Activated CD8-positive, alpha-beta memory T cell treated with anti-CD3 and anti-CD28 coated beads for 24 hours (primary cell): ENCODE measurements at regions not wholly inside any gene's neighbourhood (a gene's known extent, or its start where the extent isn't known, plus 50 kb on each side); places are given as distances from the start of the nearest gene placed in this dataset.
A peak's percentile ranks its signal among the peaks of the same experiment; 100 is the strongest.

Source experiments
- DNase-seq: peaks from one replicate; pipeline ENCODE4 v3.0.0-alpha.2; 2020

- no peak for DNase-seq
Measured at GRCh38 chr17:34166352-34166751, 88.7 kb upstream of the CCL2 start.

DNA sequence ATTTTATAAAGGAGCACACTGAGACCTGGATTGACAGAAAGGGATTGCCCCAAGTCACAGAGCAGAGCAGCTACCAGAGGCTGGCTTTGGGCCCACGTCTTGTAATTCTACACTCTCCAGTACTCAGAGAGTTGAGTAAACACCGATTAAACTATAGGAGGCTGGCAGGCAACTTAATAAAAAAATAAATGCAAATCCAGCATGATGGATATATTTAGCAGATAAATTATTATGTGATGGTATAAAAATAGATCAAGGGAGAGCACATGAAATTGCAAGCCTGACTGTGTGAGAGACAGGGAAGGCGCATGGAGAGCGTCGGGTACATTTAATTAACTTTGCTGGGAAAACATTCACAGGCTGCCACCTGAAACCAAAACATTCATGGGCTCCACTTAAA, 87.7 kb upstream of the CCL2 start:
- DNase-seq: no peak

GRCh38 chr17:34168989-34169388, 86.1 kb upstream of the CCL2 start:
- DNase-seq: no peak

DNA sequence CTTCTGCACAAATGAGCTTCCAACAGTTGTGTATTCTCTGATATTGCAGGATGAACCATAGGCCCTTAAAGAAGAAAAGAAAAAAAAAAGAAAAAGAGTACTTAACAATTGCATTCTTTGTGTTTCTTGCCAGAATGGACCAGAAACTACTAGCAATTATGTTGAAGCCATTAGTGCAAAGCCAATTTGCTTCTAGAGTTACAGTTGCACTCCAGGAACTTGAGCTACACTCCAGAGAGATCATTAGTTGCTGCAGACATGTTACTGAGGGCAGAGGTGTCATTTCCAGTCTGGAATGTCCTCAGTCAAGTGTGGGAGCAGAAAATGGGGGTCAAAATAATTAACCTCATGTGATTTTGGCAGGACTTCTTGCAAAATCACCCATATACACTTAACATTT, 85.6 kb upstream of the CCL2 start:
- DNase-seq: no peak

DNA sequence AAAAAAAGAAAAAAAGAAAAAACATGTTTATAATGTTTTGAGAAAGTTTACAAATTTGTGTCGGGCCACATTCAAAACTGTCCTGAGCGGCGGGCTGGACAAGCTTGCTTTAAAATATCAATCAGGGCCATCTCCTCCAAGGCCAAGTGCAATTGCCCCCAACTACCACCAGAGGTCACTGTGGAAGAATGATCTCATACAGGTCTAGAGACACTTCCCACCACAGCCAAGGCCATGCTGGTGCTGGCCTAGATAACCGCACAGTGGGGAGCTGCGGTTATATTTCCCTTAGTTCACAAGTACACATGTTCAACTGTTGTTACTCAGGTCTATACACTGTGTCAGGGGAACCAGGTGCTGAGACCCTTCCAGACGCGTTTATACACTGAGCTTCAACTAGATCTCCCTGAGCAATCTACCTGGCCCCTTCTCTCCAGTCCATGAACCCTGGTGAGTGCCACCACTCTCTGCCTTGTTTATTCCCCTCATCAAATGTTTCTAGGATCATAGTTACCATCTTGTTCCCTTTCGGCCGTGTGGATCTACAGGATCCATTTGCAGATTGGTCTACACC, 83.8 kb upstream of the CCL2 start:
- peak; percentile 76 for DNase-seq

- no peak for DNase-seq
Measured at GRCh38 chr17:34172390-34172918, 82.6 kb upstream of the CCL2 start.

GRCh38 chr17:34173241-34173640, 81.8 kb upstream of the CCL2 start:
- no peak for DNase-seq

GRCh38 chr17:34174496-34174895, 80.6 kb upstream of the CCL2 start:
- no peak for DNase-seq

DNA sequence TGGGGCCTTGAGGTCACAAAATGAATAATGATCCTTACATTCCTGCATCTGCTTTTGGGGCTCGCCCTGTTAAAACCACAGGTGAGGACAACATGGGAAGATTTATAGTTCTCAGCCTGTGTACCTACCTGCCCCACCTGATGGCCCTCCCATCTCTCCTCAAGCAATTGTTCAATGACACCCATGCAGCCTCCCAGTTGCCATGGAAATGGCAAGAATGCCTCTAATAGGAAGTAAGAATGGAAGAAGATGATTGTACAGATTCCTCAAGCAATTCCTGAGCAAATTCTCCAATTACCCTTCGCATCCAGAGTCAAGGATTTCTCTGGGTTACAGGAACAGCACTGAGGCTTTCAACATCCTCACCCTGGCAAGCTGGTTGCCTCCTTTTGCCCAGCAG, 78.6 kb upstream of the CCL2 start:
- DNase-seq: no peak

DNA sequence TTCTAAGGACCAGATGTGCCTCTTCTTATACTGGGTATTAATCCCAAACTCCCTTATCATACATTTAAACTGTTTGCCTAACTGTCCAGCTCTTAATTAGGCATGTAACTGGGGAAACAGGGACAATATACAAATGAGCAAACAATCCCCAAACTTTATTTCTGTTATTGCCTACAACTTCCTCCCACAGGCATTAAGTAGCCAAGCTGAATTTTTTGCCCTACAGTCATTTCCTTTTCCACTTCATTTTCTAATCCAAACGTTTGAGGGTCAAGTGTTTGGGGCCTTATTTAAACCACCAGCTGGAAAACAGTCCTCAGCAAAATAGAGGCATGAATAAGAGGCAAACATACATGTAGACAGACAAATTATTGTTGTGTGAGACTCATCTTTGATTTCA, 77.4 kb upstream of the CCL2 start:
- DNase-seq: no peak

- DNase-seq: no peak
Measured at GRCh38 chr17:34178092-34178491, 77.0 kb upstream of the CCL2 start.

DNA sequence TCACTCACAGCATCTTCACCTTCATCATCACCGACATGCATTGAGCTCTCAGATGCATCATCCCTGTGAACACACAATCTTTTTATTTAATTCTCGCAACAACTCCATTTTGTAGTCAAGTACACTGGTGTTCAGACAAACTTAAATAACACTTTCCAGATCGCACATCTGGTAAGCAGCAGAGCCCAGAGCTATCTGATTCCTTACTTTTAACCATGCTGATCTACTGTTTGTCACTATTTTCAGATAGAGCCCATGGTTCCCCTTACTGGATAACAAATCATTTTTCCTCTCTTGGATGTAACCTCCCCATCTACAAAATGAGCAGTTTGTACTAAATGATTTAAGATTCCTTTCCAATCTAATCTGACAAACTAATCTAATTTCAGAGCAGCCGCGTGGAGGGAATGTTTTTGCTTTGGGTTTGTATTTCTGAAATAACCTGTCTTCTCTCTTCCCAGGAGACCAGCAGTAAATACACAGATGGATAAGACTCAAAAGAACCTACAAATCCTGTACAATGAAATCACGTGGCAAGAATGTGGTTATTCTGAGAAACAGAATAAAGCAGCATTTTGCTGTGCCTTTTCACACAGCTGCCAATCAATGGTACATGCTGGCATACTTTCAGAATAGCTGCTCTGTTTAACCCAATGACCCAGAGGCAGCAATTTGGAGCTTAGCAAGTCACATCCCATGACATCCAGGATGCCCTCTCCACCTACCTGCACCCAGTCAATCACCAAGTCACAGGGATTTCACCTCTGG, 72.9 kb upstream of the CCL2 start:
- DNase-seq: no peak

GRCh38 chr17:34195987-34196386, 59.1 kb upstream of the CCL2 start:
- DNase-seq: no peak

DNA sequence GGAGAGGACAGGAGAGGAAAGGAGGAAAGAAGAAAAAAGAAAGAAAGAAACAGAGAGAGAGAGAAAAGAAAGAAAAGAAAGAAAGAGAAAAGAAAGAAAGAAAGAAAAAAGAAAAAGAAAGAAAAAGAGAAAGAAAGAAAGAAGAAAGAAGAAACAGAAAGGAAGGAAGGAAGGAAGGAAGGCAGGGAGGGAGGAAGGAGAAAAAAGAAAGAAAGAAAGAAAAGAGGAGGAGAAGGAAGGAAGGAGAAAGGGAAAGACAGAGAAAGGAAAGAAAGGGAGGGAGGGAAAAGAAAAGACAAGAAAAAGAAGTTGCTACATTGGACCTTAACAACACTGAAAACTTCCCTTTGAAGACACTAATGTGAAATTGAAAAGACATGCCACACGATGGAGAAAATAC, 56.6 kb upstream of the CCL2 start:
- no peak for DNase-seq

- DNase-seq: no peak
Measured at GRCh38 chr17:34199454-34199853, 55.6 kb upstream of the CCL2 start.

DNA sequence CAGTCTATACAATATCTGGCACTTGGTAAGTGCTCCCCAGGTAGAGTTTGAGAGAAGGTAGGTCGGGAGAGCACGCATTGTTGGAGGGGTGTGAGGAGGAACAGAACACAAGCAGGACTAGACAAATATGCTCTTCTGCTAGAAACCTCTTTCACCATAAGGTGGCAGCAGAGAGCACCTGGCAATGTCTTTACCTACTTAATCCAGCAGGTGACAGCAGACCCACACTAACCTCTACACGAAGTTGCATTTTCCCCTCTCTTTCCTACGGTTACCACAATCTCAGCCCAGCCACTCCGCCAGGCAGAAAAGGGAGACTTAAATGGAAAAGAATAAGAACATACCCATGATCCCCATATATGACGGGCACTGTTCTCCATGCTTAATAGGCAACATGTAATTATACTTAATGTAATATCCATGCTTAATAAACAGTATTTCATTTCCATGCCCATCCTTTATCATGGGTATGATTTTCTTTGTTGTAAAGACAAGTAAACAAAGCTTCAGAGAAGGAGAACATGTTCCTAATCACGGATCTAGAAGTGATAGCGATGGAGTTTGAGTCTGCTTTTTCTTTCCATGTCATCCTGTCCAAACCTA, 55.1 kb upstream of the CCL2 start:
- peak; percentile 82 for DNase-seq

GRCh38 chr17:34201225-34201624, 53.9 kb upstream of the CCL2 start:
- no peak for DNase-seq

- no peak for DNase-seq
Measured at GRCh38 chr17:34201767-34202166, 53.3 kb upstream of the CCL2 start.

- no peak for DNase-seq
Measured at GRCh38 chr17:34203018-34203638, 52.0 kb upstream of the CCL2 start.

DNA sequence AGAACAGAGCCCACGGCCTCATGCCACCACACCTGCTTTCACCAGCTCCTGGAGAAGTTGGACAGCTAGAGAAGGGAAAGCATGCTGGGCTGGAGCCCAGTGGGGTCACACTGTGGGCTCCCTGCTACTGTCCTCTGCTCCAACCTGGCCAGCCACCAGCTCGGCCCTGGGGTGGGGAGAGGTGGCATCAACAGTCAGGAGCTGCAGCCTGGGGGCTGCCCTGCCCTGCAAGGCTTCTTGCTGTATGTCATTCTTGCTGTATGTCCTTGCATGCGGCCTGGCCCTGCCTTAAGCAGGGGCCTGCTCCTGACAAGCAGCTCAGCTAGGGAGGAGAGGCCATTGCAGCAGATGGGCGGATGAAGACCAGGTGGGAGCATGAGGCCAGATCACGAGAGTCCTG, 50.7 kb upstream of the CCL2 start:
- DNase-seq: no peak
